HG03460 (cell line): ENCODE measurements at regions not wholly inside any gene's neighbourhood (a gene's known extent, or its start where the extent isn't known, plus 50 kb on each side); places are given as distances from the start of the nearest gene placed in this dataset.
"Not testable (repeated sequence)": the region's sequence is repeated elsewhere in the genome, so short reads cannot be mapped to it uniquely, and the experiment has no call there.

ENCODE experiments used
- ATAC-seq: cut with Tn5 transposase; IDR thresholded peaks from one replicate; pipeline ENCODE4 v1.9.1; 2021; ENCODE audit not compliant: unreplicated experiment

DNA sequence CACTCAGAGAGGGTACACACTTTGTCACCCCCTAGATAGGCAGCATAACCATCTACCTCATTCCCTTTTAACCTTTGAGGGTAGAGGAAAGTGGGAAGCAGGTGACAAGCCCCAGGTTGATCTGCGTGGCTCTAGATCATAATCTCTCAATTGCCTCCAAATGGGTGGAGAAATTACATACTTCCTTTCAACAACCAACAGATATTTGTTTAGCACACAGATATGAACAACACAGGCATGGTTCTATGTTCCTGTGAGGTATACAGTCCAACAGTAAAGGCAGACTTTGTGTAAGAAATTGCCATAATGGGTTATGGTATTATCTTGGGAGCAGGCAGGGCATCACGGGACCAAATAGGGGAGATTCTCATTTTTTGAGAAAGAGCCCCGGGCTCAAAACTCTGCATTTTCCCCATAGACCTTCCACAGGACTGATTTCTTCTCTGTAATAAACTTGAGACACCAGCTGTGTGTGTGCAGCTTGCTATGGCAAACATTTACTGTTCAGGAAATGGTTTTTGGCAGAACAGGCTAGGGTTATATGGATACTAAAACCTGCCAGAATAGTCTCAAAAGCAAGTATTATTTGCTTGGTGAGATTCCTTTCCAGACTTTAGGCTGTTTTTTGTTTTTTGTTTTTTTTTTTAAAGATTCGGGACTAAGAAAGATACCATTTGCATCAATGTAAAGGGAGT, 126.2 kb downstream of the CD164 start:
- ATAC-seq: no peak

- no peak for ATAC-seq
Observed at GRCh38 chr6:109255087-109255486, 127.2 kb downstream of the CD164 start.

DNA sequence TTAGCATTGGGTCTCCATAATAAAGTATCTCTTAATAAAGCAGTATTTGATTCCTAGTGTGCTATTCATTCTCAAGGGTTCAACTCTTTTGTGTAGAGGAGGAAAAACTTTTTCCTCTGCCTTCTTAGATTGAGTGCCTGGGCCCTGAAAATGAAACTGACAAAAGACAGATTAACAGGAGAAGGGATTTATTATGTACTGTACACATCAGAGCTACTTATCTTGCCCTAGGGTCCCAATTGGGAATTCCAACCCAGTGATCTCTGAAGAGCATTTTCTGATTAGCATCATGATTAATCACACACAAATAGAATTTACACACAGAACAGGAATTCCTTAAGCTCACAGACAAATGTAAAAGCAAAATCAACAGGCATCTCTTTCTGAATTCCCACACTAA, 128.9 kb downstream of the CD164 start:
- no peak for ATAC-seq

DNA sequence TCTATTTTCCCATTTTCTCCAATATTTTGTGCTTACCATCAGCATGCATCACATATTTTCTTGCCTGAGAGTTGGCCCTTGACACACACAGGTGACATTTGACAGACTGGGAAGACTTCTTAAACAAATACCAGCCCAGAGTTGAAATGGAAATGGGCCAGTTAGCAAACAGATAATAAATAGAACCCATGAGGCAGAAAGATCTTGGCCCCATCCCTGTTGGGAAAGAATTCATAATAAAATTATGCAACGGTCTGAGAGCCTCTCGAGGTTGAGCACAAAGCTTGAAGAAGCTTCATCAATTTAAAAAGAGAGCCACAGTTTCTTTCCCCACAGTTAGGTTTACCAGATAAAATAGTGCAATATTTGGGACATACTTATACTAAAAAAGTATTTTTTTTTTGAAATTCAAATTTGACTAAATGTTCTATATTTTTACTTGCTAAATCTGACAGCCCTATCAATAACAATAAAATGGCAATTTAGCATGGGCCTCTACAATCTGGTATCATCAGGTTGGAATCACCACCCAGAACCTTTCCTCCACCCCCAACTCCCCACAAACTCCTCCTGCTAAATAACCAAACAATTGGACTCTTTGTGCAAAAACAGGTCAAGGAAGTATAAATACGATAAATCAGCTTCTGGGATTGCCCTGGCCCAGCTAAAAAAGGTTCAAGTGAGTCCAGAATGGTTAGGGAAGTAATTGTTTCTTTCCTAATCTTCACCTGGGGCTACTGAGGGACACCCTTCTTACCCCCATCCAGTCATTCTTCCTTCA, 129.8 kb downstream of the CD164 start:
- ATAC-seq: no peak

DNA sequence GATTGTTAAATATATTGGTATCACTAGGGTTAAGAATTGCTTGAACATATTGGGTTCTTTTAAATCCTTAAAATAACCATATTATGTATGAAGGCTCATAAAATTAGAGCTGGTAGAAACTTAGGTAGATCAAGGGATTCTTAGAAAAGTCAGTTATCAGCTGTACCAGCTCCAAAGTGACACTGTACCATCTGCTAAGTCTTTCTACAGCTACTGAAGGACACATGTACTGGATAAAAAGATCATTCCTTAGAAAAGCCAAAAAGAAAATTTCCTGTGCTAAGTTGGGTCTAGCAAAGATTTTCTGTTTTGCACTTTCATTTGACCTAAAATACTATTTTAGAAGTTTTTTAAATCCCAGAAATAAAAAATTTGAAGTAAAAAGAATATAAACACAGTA, 130.4 kb downstream of the CD164 start:
- no peak for ATAC-seq

DNA sequence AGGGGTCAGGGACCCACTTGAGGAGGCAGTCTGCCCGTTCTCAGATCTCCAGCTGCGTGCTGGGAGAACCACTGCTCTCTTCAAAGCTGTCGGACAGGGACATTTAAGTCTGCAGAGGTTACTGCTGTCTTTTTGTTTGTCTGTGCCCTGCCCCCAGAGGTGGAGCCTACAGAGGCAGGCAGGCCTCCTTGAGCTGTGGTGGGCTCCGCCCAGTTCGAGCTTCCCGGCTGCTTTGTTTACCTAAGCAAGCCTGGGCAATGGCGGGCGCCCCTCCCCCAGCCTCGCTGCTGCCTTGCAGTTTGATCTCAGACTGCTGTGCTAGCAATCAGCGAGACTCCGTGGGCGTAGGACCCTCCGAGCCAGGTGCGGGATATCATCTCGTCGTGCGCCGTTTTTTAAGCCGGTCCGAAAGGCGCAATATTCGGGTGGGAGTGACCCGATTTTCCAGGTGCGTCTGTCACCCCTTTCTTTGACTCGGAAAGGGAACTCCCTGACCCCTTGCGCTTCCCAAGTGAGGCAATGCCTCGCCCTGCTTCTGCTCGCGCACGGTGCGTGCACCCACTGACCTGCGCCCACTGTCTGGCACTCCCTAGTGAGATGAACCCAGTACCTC, 131.6 kb downstream of the CD164 start:
- ATAC-seq: not testable (repeated sequence)

DNA sequence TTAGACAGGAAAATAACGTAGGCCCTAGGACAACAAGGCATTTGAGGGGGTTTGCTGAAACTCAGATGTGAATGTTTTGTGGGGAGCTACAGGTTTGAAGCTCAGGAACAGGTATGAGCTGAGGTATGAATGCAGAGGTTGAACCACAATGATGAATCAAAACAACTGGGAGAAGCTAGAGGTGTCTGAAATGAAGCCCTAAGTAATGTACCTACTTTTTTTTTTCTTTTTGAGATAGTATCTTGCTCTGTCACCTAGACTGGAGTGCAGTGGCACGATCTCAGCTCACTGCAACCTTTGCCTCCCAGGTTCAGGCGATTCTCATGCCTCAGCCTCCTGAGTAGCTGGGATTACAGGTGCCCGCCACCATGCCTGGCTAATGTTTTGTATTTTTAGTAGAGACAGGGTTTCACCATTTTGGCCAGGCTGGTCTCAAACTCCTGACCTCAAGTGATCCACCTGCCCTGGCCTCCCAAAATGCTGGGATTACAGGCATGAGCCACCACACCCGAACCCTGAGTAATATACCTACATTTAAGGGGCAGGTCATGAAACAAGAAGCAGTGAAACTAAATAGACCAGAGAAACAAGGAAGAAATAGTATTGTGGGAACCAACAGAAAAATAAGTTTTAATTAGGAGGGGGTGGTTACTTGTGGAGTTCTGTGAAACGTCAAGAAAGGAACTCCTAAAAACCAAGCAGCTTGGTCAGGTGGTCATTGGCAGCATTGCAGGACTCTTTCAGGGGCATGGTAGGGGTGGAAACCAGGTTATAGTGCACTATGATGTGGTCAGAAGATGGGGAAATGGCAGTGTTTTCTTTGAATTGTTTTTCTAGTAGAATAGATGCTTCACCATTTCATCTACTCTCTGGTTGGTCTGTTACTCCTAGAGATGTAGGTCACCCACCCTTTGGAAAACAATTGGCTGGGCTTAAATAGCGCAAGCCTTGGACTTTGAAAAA, 138.1 kb downstream of the CD164 start:
- no peak for ATAC-seq

DNA sequence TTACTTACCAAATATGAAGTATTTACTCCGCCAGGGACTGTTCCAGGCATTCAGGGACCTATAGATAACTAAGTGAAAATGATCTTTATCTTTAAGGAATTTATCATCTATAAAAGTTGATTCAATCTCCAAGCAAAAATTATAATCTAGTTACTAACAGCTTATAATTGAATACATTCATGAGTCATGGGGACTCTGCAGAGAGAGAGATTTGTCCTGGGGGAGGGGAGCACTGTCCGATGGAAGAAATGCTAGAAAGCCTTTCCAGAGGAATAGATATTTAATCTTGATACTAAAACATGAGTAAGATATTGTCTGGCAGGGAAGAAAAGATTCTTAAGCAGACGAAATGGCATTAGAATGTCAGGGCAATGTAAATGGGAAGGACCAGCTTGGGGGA, 139.3 kb downstream of the CD164 start:
- ATAC-seq: no peak

DNA sequence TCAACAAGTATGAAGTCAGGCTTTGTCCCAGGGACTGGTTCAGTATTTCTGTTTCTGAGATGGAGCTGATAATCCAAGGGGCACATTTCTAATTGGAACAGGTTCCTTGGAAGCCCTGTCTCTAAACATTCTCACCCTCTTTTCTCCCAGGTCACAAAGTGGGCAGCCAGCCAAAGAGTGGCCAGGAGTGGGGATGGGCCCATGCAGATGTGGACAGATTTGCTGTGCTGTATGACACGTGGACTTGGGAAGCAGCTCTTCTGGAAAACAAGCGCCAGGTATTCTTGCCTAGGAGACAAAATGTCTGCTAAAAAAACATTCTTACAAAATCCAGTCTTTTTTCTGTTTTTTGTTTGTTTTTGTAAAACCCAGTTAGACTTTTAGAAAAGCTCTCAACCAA, 140.2 kb downstream of the CD164 start:
- ATAC-seq: no peak

DNA sequence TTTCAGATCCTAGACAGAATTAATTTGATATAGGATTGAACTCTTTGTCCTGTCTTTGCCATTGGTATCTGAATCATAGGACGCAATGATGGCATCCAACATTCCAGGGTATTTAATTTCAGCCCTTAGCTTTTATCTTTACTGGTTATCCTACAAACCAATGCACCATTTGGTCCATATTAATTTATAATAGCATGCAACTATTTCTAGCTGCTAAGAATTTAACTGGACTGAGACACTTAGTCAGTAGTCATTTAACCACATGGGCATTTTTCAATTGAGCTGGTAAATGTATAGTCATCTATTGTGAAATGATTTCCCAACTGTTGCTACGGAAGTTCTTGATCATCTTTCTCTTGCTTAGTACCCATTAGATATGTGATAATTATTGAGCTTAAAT, 141.1 kb downstream of the CD164 start:
- ATAC-seq: no peak

DNA sequence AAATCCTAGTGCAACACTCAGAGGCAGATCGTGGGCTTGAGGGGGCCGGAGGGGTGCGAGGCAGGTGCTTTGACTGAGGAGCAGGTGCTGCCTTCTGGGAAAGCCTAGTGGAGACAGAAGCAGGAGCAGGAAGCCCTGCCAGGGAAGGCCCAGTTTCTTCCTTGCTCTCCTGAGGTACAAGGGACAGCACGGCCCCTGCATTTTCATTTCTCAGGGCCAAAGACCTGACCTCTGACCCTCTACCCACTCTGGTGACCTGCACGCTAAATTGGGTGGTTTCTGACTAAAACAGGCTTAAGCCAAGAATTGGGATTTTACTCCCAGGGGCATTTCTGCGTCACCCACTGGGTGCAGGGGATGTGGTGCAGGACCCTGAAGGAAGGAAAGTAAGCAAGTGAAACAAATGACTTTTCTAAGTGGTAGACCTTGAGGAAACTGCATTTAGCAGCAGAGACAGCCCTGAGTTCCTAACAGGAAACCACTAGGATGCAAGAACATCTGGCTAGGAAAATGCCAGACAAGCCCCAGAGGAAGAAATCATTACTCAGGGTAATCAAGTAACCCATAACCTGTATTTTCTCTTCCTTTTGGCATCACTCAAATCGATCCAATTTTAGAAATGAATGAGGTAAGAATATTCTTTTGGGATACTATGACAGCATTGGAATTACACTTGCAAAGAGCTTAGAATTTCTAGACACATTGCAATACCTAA, 141.7 kb downstream of the CD164 start:
- no peak for ATAC-seq

DNA sequence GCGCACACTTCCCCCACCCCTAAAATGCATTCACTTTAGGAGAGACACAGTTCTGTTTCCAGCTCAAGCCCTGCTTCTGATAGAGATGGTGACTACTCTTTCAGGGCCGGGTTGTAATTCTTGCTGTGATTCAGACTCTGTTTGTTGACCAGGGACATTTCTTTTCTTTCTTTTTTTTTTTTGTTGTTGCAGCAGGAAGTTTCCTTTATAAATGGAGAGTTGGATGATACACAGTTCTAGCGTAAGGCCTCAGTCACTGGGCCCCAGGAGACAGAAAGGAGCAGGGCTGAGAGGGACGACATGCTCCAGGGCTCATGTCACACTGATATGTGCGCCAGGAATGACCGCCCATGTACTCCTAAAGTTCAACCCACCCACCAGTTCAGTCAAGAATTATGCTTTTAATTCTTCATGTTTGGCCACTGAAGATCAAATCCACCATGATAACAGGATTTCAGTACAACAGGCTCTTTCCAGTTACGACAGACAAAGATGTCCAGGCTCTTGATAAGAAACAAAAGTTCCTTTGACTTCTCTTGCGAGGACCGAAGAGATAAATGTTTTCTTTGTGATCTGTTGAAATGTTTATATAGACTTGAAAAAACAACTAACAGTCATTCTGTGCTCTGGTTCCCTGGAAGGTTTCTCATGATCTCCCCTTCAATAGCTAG, 142.5 kb downstream of the CD164 start:
- ATAC-seq: no peak

- ATAC-seq: no peak
Observed at GRCh38 chr6:109239160-109239559, 143.1 kb downstream of the CD164 start.

DNA sequence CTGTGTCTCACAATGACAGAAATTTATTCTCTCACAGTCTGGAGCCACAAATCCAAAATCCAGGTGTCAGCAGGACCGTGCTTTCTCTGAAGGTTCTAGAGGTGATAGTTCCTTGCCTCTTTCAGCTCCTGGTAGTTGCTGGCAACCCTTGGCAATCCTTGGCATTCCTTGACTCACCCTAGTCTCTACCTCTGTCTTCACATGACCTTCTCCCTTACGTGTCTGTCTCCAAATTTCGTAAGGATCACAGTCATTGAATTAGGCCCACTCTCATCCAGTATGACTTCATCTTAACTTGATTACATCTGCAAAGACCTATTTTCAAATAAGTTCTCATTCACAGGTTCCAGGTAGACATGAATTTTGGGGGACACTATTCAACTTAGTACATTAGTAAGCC, 143.1 kb downstream of the CEP57L1 start:
- no peak for ATAC-seq

DNA sequence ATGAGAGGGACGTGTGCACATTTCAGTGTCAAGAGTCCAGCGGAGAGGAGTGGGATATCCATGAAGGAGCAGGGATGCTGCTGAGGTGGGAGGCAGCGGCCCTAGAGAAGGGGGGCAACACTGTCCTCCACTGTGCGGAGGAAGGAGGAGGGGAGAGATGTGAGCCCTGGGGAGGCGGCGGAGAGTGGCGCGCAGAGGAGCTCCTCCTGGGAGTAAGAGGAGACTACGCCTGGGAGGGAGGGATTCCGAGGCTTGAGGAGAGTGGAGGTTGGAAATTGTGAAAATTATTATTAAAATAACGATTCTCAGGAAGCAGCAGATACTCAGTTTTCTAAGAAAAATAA, 142.7 kb downstream of the CEP57L1 start:
- no peak for ATAC-seq

DNA sequence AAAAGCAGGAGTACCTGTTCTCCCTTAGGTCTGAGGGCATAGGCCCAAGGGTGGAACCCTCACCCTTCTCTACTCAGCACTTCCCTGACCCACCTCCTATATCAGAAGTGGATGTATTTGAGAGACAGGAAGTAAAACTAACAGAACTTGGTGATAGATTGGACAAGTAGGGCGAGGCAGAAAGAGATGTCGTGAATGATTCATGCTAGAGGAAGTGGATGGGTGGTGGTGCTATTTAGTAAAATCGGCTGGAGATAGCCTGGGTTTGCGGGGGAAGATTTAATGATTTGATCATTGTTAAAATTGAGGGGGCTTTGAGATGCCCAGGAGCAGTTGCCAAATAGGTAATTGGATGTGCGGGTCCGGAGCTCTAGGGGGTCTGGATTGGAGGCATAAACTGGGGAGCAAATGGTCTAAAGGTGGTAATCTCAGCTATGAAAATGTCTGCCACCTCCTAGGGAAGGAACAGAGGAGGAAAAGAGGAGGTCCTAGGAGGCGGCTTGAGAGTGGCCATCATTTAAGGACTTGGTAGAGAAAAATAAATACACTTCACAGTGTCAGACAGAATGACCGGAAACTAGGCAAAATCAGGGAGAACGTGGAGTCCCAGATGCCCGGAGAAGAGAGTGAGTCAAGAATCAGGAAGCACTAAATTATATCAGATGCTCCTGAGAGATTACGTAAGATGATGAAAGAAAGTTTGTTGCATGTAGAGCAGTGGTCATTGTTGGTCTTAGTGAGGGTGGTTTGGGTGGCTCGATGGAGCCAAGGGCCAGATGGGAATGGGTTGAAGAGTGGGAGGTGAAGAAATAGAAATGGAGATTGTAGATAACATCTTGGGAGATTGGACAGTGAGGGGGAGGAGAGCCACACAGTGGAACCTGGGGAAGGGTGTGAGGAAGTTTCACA, 142.0 kb downstream of the CEP57L1 start:
- peak; percentile 22 for ATAC-seq

GRCh38 chr6:109236115-109237076, 141.1 kb downstream of the CEP57L1 start:
- ATAC-seq: peak; percentile 81
